HG02759 (cell line): ENCODE measurements at regions not wholly inside any gene's neighbourhood (a gene's known extent, or its start where the extent isn't known, plus 50 kb on each side); places are given as distances from the start of the nearest gene placed in this dataset.
"Not testable (repeated sequence)": the region's sequence is repeated elsewhere in the genome, so short reads cannot be mapped to it uniquely, and the experiment has no call there.

Experiments used
- ATAC-seq: cut with Tn5 transposase; IDR thresholded peaks from one replicate; pipeline ENCODE4 v1.9.1; 2021; ENCODE audit warnings: mild to moderate bottlenecking, moderate library complexity; ENCODE audit not compliant: unreplicated experiment

DNA sequence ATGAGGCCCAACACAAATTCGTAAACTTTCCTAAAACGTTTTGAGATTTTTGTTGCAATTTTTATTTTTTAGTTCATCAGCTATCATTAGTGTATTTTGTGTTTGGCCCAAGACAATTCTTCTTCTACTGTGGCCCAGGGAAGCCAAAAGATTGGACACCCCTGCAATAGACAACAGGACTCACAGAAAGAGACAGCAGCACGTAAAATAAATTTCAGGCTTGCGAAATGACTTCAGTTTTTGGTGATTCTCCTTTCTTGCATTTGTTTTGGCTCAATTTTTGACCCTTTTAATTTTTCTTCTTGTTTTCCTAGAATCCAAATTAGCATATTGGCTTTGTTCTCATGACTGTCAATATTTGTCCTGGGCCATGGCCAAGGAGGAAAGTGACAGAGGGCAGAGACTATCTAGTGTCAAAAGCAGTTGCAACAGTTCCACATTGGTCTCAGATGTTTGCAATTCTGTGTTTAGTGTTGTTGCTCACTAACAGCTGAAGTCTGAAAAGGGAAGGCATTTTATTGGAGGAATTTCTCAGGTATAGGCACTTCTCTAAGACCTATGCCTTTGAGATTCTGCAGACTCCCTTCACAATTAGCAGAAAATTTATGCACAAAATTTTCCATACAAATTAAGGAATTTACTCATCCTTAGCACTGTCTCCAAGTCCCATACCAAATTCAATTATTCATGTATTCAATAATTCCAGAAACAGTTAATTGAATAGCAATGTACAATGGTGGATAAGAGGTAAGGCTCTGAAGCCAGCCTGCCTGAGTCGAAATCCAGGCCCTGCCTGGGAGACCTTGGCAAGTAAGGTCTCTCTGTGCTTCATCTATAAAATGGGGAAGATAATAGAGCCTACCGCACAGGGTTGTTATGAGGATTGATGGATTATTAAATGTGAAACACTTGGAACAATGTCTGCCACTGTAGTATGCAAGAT is 160.9 kb upstream of the IVNS1ABP start:
- ATAC-seq: no peak

DNA sequence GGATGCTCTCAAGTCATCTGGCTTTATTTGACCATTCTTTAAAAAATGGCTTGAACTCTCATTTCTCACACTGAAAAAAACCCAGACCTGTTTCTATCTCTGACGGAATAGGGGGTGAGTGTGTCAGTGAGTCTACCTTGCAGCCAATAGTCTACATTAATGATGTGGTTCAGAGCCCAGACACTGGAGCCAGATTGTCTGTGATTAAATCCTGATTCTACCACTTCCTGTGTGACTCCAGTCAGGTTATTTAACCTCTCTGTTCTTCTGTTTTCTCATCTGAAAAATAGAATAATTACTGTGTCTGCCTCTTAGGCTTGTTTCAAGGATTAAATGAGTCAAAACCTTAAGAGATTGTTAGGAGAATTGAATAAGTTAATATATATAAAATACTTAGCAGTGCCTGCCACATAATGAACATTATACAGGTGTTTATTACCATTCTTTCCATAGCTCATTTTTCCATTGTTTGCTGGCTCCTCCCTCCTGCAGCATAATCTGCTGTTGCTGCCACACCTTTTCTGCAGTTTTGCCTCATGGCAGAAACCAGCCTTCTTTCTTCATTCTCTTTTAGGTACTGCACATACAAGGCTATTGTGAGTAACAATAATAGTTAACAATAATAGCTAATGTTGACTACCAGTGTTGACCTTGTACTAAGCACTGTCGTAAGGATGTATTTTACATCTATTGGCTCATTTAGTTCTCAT is 157.6 kb upstream of the IVNS1ABP start:
- ATAC-seq: no peak

DNA sequence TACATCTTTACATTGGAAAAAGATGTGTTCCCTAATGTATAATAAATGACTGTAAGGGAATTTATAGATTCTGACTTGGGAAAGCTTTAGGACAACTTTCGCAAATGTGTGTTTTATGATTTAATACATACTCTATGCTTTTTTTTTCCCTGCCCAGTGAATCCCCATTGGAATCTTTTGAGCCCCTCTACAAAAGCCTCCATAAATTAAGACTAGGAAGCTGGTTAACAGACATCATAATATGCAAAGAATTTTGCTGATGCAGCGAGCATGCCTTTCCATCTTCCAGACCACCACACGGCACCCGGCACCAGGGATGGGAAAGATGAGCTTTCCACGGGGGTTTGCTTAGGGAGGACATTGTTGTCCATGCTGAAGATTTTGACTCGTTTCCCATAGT is 156.1 kb upstream of the IVNS1ABP start:
- ATAC-seq: no peak

DNA sequence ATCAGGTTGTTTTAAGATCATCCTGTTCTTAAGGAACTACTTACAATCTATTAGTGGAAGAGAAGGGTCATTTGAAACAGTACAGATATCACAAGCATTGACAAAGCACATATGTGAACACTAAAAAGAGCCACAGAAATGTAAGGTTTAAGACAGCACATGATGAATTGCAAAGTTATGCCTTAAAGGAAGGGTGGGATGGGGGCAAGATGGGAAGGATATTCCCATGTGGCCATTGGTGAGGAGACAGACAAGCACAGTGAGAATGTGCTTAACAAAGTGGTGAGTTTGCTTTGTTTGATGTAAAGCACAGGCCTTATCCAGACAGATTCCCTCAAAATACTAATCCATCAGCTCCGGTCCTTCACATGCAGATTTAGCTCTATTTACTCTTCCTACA is 151.6 kb upstream of the IVNS1ABP start:
- ATAC-seq: no peak

DNA sequence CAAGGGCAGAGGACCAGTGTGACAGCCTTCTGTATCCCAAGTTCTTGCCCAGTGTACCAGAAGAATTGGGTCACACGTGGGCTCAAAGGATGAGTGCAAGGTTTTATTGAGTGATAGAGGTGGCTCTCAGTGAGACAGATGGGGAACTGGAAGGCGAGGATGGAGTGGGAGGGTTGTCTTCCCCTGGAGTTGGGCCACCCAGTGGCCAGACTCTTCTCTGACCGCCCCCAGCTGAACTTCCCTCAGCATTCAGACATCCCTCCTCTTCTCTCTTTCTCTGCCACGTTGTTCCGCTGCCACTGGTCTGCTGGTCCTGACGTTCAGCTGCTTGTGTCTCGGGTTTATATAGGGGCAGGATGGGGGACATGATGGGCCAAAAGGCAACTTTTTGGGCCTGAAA is 150.1 kb upstream of the IVNS1ABP start:
- no peak for ATAC-seq

DNA sequence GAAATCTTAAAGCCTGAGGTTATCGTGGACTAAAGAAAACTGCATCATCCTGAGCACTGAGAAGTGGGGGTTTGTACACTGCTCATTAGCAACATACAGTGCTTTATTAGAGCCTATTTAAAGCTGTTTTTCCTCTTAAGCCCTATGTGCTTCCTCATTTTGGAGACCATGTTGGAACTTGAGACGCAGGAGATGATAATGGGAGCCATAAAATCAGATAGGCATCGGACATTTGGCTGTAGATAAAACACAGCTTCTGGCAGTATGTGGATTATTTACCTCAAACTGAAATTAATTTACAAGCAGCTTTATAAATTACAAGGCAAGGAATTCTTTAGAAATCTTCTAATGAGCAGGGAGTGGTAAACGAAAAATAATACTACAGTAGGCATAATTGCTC is 147.7 kb upstream of the IVNS1ABP start:
- no peak for ATAC-seq

DNA sequence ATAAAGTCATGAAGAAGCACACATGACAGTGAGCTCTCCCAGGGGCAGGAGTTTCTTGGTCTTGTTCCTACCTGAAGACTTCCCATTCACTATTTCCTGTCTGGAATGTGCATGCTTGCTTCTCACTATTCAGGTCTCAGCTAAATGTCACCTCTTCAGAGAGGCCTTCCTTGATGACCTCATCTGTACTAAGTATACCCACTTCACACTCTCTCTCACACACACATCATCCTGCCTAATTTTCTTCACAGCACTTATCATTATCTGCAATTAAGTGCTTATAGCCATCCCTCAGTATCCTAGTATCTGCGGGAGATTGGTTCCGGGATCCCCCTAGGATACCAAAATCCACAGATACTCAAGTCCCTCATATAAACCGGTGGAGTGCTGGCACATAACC is 146.4 kb upstream of the IVNS1ABP start:
- ATAC-seq: no peak

DNA sequence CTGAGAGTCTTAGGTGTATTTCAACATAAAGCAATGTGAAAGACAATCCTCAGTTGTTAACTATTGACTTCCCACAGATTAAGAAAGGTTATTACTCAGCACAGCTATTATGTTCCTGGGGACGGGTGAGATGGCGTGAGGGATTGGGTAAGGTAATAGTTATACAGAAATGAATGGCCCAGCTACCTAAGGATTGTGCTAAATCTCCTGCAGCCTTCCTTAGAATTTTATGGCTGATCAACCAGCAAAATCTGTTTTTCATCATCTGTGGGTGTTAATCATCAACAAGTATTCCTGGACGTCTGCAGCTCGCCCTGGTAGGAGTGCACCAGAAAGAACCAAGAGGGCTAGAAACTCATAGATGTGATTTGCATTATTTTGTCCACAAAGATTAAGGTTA is 146.0 kb upstream of the IVNS1ABP start:
- no peak for ATAC-seq

DNA sequence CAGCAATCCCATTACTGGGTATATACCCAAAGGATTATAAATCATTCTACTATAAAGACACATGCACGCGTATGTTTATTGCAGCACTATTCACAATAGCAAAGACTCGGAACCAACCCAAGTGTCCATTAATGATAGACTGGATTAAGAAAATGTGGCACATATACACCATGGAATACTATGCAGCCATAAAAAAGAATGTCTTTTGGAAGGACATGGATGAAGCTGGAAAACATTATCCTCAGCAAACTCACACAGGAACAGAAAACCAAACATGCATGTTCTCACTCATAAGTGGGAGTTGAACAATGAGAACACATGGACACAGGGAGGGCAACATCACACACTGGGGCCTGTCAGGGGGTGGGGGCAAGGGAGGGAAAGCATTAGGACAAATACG is 143.7 kb upstream of the IVNS1ABP start:
- ATAC-seq: not testable (repeated sequence)

DNA sequence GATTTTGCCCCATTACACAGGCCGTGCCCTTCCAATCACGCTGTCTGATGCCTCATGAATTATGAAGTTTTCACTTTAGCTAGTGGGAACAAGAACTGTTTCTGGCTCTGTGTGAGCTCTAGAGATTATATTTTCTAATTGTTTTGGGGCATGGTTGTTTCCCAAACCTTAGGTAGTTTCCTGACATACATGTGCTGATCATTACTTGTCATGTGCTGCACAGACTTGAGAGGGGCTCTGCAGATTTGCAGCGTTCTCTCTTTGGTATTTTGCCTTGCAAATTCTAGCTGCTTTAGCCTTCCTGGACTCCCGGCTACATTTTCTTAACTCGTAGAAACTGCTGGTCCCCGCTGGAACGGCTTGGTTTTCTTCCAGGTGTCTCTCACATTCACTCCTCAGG is 142.1 kb upstream of the IVNS1ABP start:
- ATAC-seq: no peak

DNA sequence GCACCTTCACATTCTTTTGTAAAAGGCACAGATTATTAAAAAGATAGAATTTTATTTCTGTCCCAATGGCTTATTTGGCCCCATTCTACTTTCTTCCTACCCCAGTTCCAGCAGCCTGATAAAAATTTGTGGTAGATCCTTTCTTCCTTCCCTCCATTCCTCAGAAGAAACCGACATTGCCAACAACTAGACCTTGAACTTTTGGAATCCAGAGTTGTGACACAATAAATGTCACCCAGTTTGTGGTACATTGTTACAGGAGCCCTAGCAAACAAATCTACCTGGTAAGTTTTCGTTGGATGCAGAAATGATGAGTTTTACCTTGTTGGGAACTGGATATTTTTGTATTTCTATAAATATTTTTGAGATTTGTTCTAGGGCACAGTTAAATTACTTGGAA is 141.6 kb upstream of the IVNS1ABP start:
- no peak for ATAC-seq

DNA sequence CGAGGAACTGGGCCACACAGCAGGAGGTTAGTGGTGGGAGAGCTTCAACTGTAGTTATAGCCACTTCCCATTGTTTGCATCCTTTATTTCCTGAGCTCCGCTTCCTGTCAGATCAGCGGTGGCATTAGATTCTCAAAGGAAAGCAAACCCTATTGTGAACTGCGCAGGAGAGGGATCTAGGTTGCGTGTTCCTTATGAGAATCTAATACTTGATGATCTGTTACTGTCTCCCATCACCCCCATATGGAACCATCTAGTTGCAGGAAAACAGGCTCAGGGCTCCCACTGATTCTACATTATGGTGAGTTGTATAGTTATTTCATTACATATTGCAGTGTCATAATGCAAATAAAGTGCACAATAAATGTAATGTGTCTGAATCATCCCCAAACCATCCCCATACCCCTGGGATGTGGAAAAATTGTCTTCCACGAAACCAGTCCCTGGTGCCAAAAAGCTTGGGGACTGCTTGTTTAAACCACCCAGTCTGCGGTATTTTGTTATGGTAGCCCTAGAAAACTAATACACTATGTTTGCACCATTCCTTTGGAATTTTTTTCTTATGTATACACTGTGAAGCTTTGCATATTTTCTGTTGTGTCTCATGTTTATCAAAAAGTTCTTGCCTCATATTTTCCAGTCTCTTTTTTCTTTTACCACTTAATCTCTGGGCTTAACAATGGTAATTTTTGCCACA is 136.6 kb upstream of the IVNS1ABP start:
- ATAC-seq: no peak

DNA sequence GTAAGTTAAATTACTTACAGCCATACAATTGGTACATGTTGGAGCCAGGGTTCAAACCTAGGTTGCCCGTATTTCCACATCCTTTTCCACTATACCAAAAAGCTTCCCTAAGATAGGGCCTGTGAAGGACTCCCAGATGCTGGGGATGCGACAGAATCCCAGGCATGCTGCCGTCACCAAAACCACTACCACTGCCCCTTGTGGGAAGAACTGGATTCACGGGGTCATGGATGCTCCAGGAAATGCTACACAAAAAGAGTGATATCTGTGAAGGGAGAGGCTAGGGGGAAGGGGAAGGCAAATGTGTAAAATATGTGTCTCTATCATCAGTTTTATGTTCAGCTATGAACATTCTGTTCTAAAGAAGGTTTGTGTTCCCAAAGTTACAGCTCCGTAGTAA is 133.9 kb upstream of the IVNS1ABP start:
- no peak for ATAC-seq

DNA sequence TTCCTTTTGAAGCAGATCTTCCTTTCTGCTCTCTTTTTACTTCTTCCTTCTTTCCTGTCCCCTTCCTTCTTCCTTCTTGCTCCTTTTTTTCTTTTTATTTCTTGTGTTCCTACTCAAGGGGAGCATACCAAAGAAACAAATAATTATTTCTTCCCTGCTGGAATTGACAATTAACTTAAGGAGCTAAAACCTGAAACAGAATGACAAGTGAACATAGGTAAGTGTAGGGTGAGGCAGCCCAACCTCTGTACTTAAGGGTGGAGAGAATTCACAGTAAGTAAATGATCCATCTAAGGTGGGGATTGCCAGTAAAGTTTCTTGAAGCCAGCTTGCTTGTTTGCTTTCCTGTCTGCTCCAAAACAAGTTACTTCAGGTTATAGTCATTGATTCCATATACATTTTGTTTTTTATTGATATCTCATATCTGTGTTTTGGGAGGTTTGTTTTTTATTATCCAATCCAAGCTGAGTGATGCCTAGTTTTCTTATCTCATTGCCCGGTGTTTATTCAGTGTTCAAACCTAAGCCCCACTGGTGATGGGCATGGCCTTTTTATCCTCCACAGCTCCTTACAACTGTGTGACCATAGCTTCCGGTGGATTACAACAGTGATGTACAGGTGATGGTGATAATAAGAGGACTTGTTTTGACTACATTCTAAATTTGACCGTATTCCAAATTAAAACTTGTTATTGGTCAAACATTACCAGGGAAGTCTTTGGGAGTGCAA is 133.2 kb upstream of the IVNS1ABP start:
- ATAC-seq: no peak

DNA sequence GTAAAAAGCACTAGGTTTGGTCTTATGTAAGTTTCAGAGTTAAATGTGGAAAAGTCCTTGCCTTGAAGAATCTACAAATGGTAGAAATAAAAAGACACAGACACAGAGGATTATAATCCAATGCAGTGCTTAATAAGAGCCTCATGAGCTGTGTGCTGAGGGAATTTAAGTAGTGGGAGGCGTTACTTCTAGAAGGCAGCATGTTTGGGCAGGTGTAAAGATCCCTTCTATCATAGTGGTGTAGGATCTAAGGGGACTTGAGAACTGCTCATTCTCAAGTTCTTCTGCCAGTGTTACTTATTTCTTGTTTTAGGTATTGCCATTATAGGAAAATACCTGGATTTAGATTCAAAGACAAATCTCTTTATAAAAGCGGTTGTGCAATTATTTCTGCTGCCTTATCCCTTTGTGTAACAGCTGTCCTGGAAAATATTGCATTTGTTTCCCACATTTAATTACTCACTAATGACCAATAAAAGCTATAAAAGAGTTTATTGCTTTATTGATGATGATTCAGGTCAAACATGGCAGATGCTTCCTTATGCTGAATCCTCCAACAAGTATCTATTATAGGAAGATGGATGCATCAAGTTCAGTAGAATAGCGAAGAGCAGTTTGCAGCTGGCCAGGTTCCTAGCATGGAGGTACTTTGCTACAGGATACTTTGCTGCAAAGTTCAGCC is 132.5 kb upstream of the IVNS1ABP start:
- ATAC-seq: no peak

DNA sequence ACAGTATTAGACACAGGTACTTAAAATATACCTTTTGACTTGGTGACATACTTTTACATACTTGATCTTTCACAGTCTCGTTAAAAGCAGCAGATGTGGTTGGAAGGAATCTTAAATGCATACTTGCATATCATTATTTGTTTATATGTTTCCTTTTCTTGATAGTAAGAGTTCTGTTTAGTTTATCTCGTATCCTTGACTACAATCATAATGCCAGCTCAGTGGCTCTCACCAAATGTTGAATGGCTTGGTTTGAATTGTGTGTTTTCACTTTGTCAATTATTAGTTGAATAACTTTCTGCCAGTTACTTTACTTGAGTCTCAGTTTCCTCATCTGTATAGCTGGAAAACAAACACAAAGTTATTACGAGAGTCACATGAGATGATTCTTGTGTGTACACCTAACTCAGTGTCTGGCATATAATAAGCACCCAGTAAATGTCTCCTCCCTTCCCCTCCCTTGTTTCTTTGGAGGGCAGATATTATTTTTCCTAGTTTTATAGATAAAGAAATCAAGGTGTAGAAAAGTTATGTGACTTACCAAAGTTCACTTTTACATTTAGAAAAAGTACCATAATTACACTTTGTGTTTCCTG is 131.6 kb upstream of the IVNS1ABP start:
- ATAC-seq: no peak

DNA sequence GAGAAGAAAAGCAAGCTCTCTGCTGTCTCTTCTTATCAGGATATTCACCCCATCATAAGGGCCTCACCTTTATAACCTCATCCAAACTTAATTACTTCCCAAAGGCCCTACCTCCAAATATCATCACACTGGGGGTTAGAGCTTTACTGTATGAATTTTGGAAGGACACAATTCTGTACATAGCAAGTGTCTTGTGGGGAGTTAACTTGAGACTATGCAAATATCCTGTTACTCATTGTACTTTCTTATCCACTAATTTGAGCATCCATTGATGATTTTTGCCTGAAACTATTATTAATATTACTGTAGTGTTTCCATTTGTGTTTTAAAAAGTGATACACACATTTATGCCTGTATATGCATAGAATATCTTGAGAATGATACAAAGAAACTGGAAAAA is 129.1 kb upstream of the IVNS1ABP start:
- ATAC-seq: no peak

DNA sequence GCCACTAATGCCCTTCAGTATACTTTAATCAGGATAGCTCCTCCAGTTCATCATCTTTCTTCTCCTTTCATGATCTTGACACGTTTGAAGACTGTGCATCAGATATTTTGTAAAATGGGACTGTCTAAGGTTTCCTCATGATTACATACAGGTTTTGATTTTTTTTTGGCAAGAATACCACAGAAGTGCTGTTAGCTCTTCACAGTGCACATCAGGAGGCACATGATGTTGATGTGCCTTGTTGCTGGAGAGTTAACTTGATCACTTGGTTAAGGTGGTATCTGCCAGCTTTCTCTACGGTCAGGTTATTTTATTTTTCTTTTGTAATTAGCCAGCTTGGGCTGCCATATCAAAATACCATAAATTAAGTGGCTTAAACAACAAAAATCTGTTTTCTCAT is 128.6 kb upstream of the IVNS1ABP start:
- no peak for ATAC-seq

DNA sequence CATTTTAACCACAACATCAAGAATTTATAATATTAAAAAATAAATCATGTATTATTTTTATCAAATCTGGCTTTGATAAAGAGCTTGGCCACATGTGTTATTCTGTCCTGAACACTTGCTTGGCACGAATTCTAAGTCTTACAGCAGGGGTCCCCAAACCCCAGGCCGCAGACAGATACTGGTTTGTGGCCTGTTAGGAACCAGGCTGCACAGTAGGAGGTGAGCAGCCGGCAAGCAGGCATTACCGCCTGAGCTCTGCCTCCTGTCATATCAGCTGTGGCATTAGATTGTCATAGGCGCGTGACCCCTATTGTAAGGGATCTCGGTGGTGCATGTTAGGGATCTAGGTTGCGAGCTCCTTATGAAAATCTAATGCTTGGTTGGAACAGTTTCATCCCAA is 127.6 kb upstream of the IVNS1ABP start:
- ATAC-seq: no peak

DNA sequence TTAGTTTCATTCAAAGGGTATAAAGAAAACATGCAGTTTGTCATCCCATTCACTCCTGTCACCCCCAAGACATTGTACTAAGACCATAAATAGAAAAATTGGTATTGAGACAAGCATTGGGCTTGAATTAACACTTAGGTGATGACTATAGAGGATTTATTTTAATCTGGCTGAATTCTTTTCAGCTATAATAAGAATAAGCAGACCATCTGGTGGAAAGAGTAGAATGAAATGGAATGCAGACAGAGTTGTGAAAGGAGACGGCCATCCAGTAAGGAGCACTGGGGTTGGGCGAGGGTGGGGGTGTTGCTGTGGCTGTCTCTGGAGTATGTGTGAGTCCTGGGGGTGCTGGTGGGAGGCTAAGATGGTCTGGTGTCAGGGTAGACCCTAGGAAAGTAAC is 125.0 kb upstream of the IVNS1ABP start:
- ATAC-seq: no peak
